ENCODE measurements at regions not wholly inside any gene's neighbourhood (a gene's known extent, or its start where the extent isn't known, plus 50 kb on each side); places are given as distances from the start of the nearest gene placed in this dataset.

DNA sequence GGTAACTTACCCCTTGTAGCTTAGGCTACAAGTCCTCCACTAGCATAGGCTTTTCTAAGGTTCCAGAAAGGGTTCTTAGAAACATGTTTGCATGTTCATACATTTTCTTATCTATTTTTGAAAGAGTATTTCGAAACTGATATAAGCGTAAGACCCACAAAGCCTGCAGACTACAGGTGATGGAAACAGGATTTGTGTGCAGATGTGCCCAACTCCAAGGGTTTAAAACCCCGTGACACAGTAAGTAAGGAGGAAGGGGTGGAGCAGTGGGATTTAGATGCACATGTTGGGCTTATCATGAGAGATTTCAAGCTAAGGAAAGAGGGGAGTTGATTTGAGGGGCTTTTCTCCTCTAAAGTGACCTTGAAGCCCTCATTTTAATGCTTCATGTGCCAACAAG lies 164.7 kb downstream of the LTN1 start:
- CTCF ChIA-PET = interaction anchor here (0.9 to 1.3 kb wide), 2 partner anchors 9 to 82 kb away, joined by 3 to 4 read pairs; no protein-coding TSS in a partner anchor
- TF ChIP-seq, protein P1, sequence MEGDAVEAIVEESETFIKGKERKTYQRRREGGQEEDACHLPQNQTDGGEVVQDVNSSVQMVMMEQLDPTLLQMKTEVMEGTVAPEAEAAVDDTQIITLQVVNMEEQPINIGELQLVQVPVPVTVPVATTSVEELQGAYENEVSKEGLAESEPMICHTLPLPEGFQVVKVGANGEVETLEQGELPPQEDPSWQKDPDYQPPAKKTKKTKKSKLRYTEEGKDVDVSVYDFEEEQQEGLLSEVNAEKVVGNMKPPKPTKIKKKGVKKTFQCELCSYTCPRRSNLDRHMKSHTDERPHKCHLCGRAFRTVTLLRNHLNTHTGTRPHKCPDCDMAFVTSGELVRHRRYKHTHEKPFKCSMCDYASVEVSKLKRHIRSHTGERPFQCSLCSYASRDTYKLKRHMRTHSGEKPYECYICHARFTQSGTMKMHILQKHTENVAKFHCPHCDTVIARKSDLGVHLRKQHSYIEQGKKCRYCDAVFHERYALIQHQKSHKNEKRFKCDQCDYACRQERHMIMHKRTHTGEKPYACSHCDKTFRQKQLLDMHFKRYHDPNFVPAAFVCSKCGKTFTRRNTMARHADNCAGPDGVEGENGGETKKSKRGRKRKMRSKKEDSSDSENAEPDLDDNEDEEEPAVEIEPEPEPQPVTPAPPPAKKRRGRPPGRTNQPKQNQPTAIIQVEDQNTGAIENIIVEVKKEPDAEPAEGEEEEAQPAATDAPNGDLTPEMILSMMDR (IDR thresholded peaks at IDR 0.05; ENCODE audit: control extremely low read depth, extremely low read depth, low read depth, missing control alignments) = no peak
- no peak for DNase-seq (ENCODE audit: extremely low spot score)
- POLR2A ChIA-PET = no interaction called here

DNA sequence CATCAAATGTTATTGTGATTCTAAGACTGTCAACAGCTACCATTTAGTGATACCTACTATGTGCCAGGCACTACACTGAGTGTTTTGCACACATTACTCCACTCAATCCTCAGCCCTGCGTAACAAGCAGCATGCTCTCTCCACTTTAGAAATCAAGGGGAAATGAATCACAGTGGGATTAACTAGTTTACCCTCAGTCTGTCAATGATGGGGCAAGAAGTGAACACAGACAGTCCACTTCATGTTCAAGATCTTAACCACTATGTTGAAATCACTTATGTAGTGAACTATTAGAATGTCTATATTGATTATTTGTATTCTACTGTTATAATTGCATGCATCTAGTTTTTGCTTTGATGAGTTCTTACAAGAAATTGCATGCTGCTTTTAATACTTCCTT lies 165.3 kb downstream of the LTN1 start:
- DNase-seq (ENCODE audit: extremely low spot score) = no peak
- TF ChIP-seq, protein P1 (IDR thresholded peaks at IDR 0.05; ENCODE audit: control extremely low read depth, extremely low read depth, low read depth, missing control alignments) = no peak
- POLR2A ChIA-PET = no interaction called here
- CTCF ChIA-PET = no interaction called here

DNA sequence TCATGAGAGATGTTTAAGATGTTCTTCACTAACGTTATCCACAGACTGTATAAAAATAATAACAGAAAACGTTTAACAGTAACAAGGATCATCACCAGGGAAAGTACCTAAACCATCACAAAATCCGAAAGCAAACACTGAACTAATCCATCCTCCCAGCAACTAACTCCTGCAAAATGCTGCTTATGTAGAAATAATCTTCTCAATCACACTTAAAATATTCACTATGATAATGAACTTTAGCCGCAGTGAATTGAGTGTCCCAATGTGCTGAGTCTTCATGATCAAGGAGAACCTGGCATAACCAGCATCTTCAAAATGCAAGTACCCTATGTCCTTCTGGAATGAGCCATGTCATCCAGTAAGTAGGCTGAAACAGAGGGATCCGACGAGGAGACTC lies 166.1 kb downstream of the LTN1 start:
- TF ChIP-seq, protein P1 (IDR thresholded peaks at IDR 0.05; ENCODE audit: control extremely low read depth, extremely low read depth, low read depth, missing control alignments) = no peak
- POLR2A ChIA-PET = no interaction called here
- CTCF ChIA-PET = no interaction called here
- no peak for DNase-seq (ENCODE audit: extremely low spot score)

DNA sequence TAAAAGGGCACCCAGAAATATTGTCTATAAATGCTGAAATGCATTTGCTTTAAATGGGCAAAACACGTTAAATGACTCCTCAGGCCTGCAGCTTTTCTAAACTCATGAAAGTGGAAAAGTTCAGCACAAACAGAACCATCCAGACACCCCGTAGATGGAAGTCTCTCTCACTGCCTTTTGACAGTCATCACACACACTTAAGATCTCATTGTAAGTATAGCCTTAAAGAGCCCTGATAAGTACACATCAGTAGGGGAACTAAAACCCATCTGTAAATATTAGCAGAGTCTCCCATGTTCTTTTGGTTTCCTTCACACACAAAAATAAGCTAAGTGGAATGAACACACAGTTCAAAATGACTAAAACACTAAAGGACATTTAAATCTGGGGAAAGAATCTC lies 166.7 kb downstream of the LTN1 start:
- CTCF ChIA-PET = no interaction called here
- DNase-seq (ENCODE audit: extremely low spot score) = no peak
- TF ChIP-seq, protein P1 (IDR thresholded peaks at IDR 0.05; ENCODE audit: control extremely low read depth, extremely low read depth, low read depth, missing control alignments) = no peak
- POLR2A ChIA-PET = no interaction called here

DNA sequence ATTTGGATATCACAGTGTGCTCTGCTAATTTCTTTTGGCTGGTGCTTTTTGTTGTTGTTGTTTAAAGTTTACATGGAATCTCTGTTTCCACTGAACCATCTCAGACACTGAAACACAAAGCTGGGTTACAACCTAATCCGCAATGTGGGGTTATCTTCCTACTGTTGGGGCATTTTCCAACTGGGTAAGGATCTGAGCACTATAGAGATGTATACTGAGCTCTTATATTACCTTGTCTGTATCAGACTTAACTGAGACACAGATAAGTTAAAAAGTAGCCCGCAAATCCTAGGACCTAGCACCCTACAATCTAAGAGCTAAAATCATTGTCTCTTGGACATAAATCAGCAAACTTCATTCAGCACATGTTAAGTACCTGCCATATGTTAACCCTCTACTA lies 169.2 kb downstream of the LTN1 start:
- POLR2A ChIA-PET = no interaction called here
- CTCF ChIA-PET = interaction anchor here (0.7 kb wide), 1 partner anchor 9 kb away, joined by 3 read pairs; no protein-coding TSS in a partner anchor
- no peak for DNase-seq (ENCODE audit: extremely low spot score)
- TF ChIP-seq, protein P1 (IDR thresholded peaks at IDR 0.05; ENCODE audit: control extremely low read depth, extremely low read depth, low read depth, missing control alignments) = no peak

DNA sequence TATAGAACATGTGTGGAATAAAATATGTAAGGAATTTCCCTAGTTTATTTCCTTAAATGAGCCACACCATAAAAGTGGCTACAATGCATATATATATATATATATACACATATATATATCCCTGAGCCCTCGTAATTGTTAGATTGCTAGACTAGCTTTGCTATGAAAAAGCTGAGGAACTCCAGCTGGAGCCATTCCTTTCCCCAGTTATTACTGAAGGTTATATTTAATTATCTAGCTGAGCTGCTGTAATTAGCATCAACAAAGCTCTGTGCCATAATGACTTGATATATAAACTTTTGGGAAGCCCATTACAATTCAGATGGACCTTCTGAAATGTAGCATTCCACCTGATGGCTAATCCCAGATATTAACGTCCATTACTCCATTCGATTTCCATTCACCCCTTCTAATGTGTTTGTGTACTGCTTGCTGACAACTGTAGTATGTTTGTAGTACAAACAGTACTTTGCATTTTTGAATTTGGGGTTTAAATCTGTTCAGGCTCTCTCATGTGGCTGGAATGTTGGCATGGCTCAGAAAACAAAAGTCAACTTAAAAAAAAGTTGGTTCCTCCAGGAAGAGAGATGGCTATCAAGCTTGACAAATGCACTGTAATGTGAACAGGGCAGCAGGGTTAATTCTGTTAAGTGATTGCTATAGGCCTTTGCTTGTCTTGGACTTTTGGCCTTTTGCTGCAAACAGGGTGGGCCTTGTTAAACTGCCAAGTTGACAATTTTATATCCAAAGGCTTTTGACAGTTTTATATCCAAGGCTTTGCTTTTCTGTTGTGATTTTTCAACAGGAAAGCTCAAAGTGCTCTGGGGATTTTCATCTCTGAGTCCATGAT lies 170.0 kb downstream of the LTN1 start:
- ChIA-PET POLR2A (no interaction called here), CTCF (interaction anchor here (0.7 kb wide), 1 partner anchor 10 kb away, joined by 3 read pairs; no protein-coding TSS in a partner anchor)
- TF ChIP-seq, protein P1 (IDR thresholded peaks at IDR 0.05; ENCODE audit: control extremely low read depth, extremely low read depth, low read depth, missing control alignments) = no peak
- no peak for DNase-seq (ENCODE audit: extremely low spot score)
